Embryonic facial prominence (tissue), 1 donor: ENCODE measurements at regions not wholly inside any gene's neighbourhood (a gene's known extent, or its start where the extent isn't known, plus 50 kb on each side); places are given as distances from the start of the nearest gene placed in this dataset.

Experiments
- DNase-seq: peaks from one replicate; pipeline ENCODE4 v3.0.0-alpha.2; 2016; ENCODE audit errors: extremely low spot score

GRCh38 chr14:71361874-71362273 is 454.6 kb downstream of the PCNX1 start:
- no peak for DNase-seq

GRCh38 chr14:71362282-71362681 is 455.0 kb downstream of the PCNX1 start:
- no peak for DNase-seq

- peak; percentile 50 for DNase-seq
Measured at GRCh38 chr14:71362920-71363584, 455.8 kb downstream of the PCNX1 start.

GRCh38 chr14:71363946-71364925 is 457.0 kb downstream of the PCNX1 start:
- DNase-seq: no peak

- DNase-seq: no peak
Measured at GRCh38 chr14:71365361-71365760, 458.1 kb downstream of the PCNX1 start.

- DNase-seq: no peak
Measured at GRCh38 chr14:71366861-71367260, 459.6 kb downstream of the PCNX1 start.

GRCh38 chr14:71371711-71372396 is 464.6 kb downstream of the PCNX1 start:
- DNase-seq: no peak

- DNase-seq: no peak
Measured at GRCh38 chr14:71372411-71372838, 465.2 kb downstream of the PCNX1 start.

- no peak for DNase-seq
Measured at GRCh38 chr14:71373773-71374172, 466.5 kb downstream of the PCNX1 start.

GRCh38 chr14:71374989-71375388 is 467.7 kb downstream of the PCNX1 start:
- no peak for DNase-seq

- DNase-seq: no peak
Measured at GRCh38 chr14:71377099-71377498, 469.8 kb downstream of the PCNX1 start.

- DNase-seq: no peak
Measured at GRCh38 chr14:71380271-71380670, 473.0 kb downstream of the PCNX1 start.

- DNase-seq: no peak
Measured at GRCh38 chr14:71381814-71382213, 474.6 kb downstream of the PCNX1 start.

GRCh38 chr14:71382315-71382714 is 475.1 kb downstream of the PCNX1 start:
- no peak for DNase-seq

GRCh38 chr14:71383510-71383909 is 476.3 kb downstream of the PCNX1 start:
- no peak for DNase-seq

- no peak for DNase-seq
Measured at GRCh38 chr14:71384007-71384845, 477.0 kb downstream of the PCNX1 start.

- no peak for DNase-seq
Measured at GRCh38 chr14:71387753-71388152, 480.5 kb downstream of the PCNX1 start.

GRCh38 chr14:71388336-71388735 is 481.1 kb downstream of the PCNX1 start:
- no peak for DNase-seq

- DNase-seq: no peak
Measured at GRCh38 chr14:71388862-71389261, 481.6 kb downstream of the PCNX1 start.

GRCh38 chr14:71394386-71394785 is 487.1 kb downstream of the PCNX1 start:
- no peak for DNase-seq

GRCh38 chr14:71395151-71395604 is 487.9 kb downstream of the PCNX1 start:
- no peak for DNase-seq
